Testis (tissue), 2 donors: ENCODE measurements at regions not wholly inside any gene's neighbourhood (a gene's known extent, or its start where the extent isn't known, plus 50 kb on each side); places are given as distances from the start of the nearest gene placed in this dataset.

Experiments
- CTCF ChIP-seq, 3 experiments: fragments of 450-650 bp in 2 of 3; fragments of 200-600 bp in 1 of 3; sonication (generic) in 1 of 3; IDR thresholded peaks; one replicate each; pipeline ENCODE4 v1.5.1; 2016 to 2019; ENCODE audit warnings: antibody characterized with exemption in 3 of 3, mild to moderate bottlenecking in 2 of 3, moderate library complexity in 1 of 3
- POLR2A ChIP-seq: fragments of 450-650 bp; IDR thresholded peaks from one replicate; pipeline ENCODE4 v1.6.1; 2017; ENCODE audit warnings: antibody characterized with exemption, mild to moderate bottlenecking, moderate library complexity

DNA sequence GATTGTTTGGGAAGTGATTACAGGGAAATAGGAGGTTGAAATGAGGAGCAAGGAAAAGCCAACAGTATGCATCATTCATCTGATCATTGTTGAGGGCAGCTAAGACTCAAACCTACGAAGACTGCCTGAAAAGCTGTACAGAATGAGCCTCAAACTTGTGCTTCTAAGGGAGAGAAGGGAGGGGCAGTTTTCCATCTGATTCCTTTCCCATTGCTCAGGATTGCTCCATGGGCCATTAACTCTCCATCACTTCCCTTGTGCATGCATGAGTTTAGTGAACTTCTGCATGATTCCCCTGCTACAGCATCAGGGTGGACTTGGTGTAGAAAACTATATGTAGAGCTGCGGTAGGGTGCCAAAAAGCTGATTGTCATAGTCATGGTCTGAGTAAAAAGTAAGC is 742.7 kb upstream of the SLC35B3 start:
- TF ChIP-seq POLR2A (no peak), CTCF (IDR thresholded peaks at IDR 0.05) (no peak)
